ENCODE measurements at regions not wholly inside any gene's neighbourhood (a gene's known extent, or its start where the extent isn't known, plus 50 kb on each side); places are given as distances from the start of the nearest gene placed in this dataset.

DNA sequence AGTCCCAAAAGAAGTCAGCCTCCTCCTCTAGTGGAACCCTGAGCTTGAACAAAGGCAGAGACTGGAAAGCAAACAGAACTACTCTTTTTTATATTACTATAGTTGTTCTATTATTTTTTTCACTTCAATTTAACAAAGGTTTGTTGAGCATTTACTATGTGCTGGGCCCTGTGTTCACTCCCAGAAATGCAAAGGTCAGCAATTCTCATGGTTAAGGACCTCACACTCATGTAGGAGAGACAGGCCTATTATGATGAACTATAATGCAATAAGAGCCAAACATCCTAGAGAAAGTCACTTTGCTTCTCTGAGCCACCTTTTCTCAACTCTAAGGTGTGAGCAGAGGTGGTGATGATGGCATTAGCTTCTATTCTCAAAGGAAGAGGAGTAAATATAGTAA is 82.1 kb upstream of the ARHGEF3 start:
- Mint-ChIP-seq H3K27ac (peak overlapping the region; percentile 14 to 77), H3K9me3 (no peaks in the 10 kb centered on the region), H3K27me3 (no peaks in the 10 kb centered on the region), H3K36me3 (no peaks in the 10 kb centered on the region), H3K4me3 (no peak overlapping the region), H3K4me1 (ENCODE audit: low read depth in 2 of 2) (peaks cover 41 to 43% of the 10 kb centered on the region in 2 donors)
- DNase-seq (ENCODE audit: low spot score) (no peak), ATAC-seq (no peak)

DNA sequence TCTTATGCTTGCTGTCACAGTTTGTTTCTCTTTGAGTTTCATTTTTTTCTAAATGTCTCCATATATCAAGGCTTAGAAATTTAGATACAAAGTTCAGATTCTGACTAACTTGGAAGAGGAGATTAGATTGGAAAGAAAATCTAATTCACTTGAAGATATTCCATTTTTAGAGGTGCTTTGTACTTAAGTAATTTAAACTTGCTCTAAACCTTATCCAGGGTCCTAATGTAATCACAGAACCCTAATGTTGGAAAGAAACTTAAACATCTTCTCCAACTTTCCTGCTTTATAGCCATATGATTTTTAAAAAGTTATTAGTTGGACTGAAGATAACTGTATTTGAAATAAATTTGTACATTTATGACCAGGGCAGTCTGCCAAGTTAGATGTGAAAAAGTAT is 81.1 kb upstream of the ARHGEF3 start:
- no peak overlapping the region for H3K4me3 Mint-ChIP-seq
- no peak overlapping the region for H3K27ac Mint-ChIP-seq
- no peaks in the 10 kb centered on the region for H3K27me3 Mint-ChIP-seq
- no peak for DNase-seq (ENCODE audit: low spot score)
- H3K4me1 Mint-ChIP-seq (ENCODE audit: low read depth in 2 of 2): peaks cover 44 to 51% of the 10 kb centered on the region in 2 donors
- no peaks in the 10 kb centered on the region for H3K36me3 Mint-ChIP-seq
- ATAC-seq: no peak
- no peaks in the 10 kb centered on the region for H3K9me3 Mint-ChIP-seq

DNA sequence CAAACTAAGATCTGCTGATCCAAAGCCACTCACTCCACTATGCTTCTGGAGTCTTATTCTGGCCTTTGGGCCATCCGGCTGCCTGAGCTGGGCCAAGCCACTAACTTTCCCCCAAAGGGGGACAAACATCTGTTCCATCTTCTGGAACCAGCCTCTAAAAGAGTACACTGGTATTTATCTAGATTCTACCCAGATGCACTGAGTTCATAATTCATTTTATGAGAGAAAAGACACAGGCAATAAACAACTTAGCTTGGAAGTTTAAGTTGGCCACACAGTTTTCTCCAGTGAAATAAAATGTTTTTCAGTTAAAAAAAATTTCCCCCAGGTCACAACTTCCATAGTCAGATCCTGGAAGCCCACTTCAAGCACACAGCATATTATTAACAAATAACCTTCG is 80.1 kb upstream of the ARHGEF3 start:
- Mint-ChIP-seq H3K4me3 (no peak overlapping the region), H3K36me3 (no peaks in the 10 kb centered on the region), H3K4me1 (ENCODE audit: low read depth in 2 of 2) (peaks cover 34 to 42% of the 10 kb centered on the region in 2 donors), H3K9me3 (no peaks in the 10 kb centered on the region), H3K27ac (no peak overlapping the region), H3K27me3 (no peaks in the 10 kb centered on the region)
- no peak for DNase-seq (ENCODE audit: low spot score)
- no peak for ATAC-seq

DNA sequence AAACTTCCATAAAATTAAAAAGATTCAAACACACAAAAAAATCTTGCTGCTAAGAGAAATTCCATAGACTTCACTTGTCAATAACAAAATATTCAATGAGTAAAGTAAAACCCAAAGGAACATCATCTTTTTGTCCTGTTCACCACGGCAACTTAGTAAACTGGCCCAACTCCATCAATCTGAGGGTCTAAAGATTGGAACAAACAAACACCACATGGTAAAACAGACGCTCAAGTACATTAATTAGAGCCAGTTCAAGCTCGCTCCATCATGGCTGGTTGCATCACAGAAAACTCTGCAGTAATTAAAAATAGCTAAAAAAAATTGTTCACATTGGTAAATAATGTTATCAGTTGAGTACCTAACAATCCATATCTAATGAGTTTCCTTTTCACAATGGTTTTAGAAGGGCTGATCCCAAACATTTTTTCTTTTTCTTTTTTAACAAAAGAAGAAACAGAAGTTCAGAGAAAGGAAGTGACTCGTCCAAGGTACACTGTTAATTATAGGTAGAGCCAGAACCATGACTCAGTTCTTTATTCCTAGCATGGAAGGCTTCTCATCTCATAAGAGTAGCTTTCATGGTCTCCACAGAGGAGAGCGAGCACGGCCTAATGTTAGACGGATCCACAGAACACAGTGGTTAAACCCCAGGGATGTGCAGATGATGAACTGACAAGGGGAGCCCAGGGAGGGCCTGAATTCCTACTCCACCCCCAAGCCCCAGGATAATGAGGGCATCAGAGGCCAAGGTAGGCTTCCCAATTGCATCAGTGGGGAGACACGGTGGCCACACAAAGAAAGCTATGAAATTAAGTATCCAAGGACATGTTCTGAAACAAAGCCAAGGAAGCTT is 79.2 kb upstream of the ARHGEF3 start:
- H3K4me3 Mint-ChIP-seq: no peak overlapping the region
- H3K27me3 Mint-ChIP-seq: no peaks in the 10 kb centered on the region
- H3K4me1 Mint-ChIP-seq (ENCODE audit: low read depth in 2 of 2): peaks cover 27 to 34% of the 10 kb centered on the region in 2 donors
- no peak overlapping the region for H3K27ac Mint-ChIP-seq
- no peaks in the 10 kb centered on the region for H3K9me3 Mint-ChIP-seq
- DNase-seq (ENCODE audit: low spot score) (no peak), ATAC-seq (no peak)
- no peaks in the 10 kb centered on the region for H3K36me3 Mint-ChIP-seq

DNA sequence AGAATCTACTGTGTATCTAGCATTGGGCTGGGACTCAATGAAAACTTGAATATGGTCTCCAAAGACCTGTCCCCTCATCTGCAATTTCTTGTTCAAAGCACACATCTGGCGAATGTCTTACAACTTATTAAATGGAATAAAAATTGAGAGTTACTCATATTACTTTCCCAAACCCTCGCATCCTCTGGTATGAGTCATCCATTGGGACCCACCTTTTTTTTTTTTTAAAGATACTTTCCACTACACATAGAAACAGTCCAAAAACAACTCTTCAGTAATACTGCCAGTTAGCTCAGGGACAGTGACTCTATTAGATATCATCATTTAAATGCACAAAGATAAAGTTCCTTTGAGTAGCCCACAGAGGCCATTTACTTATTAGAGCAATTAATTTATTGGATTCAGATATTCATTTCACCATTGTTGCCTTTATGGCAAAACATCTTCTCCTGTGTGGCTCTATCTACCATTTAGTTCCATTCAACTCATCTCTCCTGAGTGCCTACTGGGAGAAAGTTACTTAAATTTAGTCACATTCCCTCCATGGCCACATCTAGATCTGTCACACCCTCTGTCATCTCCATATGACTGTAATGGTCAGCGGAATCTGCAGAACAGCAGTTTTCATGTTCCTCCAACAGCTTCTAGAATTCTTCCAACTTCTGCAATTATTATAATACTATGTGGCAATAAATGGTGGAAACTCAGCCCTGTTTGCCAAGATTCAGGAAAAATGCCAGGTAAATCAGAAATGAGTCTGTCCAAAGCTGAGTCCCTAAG is 77.9 kb upstream of the ARHGEF3 start:
- DNase-seq (ENCODE audit: low spot score) (no peak), ATAC-seq (no peak)
- H3K4me3 Mint-ChIP-seq: no peak overlapping the region
- peaks cover 20 to 33% of the 10 kb centered on the region in 2 donors for H3K4me1 Mint-ChIP-seq (ENCODE audit: low read depth in 2 of 2)
- H3K27ac Mint-ChIP-seq: peak overlapping the region in 1 of 2 donors; percentile 19
- H3K27me3 Mint-ChIP-seq: no peaks in the 10 kb centered on the region
- no peaks in the 10 kb centered on the region for H3K36me3 Mint-ChIP-seq
- H3K9me3 Mint-ChIP-seq: no peaks in the 10 kb centered on the region

DNA sequence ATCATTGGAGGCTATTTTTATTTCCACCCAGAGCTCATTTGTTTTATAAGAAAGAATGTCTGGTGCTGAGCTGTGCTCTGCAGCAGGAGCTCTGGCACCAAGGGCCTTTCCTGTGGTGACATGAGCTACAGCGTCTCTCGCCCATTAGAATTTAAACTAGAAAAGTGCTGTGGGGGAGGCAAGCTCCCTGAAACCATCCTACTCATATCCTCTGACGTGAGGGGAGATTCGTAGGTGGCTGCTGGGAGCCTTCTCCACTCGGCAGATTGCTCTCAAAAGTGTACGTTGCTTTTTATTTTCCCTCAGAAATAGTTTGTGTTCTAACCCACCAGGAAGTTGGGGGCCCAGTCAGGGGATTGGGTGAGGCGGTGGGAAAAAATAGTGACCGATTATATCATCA is 76.3 kb upstream of the ARHGEF3 start:
- no peaks in the 10 kb centered on the region for H3K27me3 Mint-ChIP-seq
- no peaks in the 10 kb centered on the region for H3K36me3 Mint-ChIP-seq
- H3K4me3 Mint-ChIP-seq: peak overlapping the region; percentile 55
- H3K27ac Mint-ChIP-seq: peak overlapping the region; percentile 52 to 77
- peaks cover 17 to 29% of the 10 kb centered on the region in 2 donors for H3K4me1 Mint-ChIP-seq (ENCODE audit: low read depth in 2 of 2)
- H3K9me3 Mint-ChIP-seq: no peaks in the 10 kb centered on the region
- DNase-seq (ENCODE audit: low spot score): no peak
- ATAC-seq: peak; percentile 65 to 83

DNA sequence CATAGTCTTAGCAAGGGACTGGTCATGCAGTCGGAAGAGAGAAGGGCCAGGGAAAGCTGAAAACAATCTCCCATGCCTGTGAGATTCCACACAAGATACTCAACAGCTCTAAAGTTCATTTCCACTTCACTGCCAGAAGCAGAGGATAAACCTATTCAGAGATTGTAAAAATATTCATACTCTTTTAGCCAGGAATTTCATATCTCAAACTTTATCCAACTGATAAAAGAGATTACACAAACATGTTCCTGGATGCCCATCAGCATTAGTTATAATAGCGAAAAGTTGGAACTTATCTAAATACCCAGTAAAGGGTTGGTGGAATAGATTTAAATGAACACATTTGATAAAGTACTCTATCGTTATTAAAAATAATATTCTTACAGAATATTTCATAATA is 75.2 kb upstream of the ARHGEF3 start:
- H3K9me3 Mint-ChIP-seq: no peaks in the 10 kb centered on the region
- ATAC-seq (no peak), DNase-seq (ENCODE audit: low spot score) (no peak)
- H3K4me3 Mint-ChIP-seq: no peak overlapping the region
- H3K27me3 Mint-ChIP-seq: no peaks in the 10 kb centered on the region
- no peaks in the 10 kb centered on the region for H3K36me3 Mint-ChIP-seq
- H3K27ac Mint-ChIP-seq: no peak overlapping the region
- H3K4me1 Mint-ChIP-seq (ENCODE audit: low read depth in 2 of 2): peaks cover 17 to 29% of the 10 kb centered on the region in 2 donors

DNA sequence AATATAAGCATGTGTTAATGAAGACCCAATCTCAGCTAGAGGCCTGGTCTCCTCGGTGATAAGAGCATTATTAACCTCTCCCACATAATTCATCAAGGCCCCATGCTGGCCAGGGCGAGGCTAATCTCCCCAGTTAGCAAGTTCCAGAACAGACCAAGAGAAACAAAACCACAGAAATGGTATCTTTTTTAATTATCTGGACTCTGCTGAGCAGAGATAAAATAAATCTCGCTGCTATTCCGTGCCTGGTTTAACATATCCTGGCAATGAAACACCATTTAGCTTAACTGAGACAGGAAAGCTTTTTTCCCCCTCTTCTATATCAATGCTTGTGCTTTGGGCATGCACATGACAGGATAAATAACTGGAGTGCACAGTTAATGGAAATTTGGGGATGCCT is 72.5 kb upstream of the ARHGEF3 start:
- H3K4me1 Mint-ChIP-seq (ENCODE audit: low read depth in 2 of 2): peaks cover 18 to 31% of the 10 kb centered on the region in 2 donors
- ATAC-seq (no peak), DNase-seq (ENCODE audit: low spot score) (no peak)
- no peaks in the 10 kb centered on the region for H3K36me3 Mint-ChIP-seq
- no peaks in the 10 kb centered on the region for H3K27me3 Mint-ChIP-seq
- H3K27ac Mint-ChIP-seq: no peak overlapping the region
- no peaks in the 10 kb centered on the region for H3K9me3 Mint-ChIP-seq
- no peak overlapping the region for H3K4me3 Mint-ChIP-seq

DNA sequence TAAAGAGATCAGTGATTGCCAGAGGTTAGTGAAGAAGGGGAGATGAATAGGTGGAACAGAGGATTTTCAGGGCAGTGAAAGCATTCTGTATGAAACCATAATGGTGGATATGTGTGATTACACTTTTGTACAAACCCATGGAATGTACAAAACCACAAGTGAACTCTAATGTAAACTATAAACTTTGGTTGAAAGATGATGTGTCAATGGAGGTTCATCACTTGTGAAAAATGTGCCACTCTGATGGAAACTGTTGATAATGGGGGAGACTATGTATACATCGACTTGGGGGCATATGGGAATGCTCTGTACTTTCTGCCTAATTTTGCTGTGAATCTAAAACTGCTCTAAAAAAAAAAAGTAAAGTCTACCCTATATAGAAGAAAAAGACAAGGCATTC is 68.7 kb upstream of the ARHGEF3 start:
- ATAC-seq: no peak

DNA sequence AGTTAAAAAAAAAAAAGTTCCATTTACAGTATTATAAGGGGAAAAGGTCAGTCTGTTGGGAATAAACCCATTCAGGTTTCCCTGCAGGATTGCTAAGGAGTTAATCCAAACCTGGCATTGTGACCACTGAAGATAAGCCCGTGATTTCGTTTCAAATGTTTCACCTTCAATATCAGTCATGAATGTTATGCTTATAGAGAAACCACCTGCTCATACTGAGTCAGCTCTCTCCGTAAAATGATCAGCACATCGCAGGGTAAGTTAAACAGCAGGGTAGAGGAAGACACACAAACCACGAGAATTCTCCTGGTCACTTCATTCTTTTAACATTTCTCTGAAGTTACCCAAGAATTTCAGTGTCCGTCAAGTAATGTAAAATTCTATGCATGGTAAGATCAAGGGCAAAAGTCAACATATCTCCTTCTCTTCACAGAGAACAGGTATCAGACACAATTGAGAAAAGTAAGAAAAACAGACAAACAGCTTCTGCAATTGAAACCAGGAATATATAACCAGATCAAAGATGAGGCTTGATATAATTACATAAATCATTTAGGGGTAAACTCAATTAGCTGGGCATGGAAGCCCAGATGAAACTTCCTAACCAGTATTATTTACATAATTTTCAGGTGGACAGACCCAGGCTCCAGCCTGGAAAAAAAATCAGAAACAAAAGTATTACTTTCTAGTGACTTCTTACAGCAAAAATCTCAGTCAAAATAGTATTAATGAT is 67.6 kb upstream of the ARHGEF3 start:
- Mint-ChIP-seq H3K27ac (peak overlapping the region in 1 of 2 donors; percentile 2), H3K4me3 (peak overlapping the region; percentile 52), H3K4me1 (ENCODE audit: low read depth in 2 of 2) (peaks cover 13 to 23% of the 10 kb centered on the region in 2 donors), H3K9me3 (no peaks in the 10 kb centered on the region), H3K36me3 (no peaks in the 10 kb centered on the region), H3K27me3 (no peaks in the 10 kb centered on the region)
- DNase-seq (ENCODE audit: low spot score) (no peak), ATAC-seq (peak in 1 of 2 donors; percentile 66)

More for the DNA sequence above, 68.7 kb upstream of the ARHGEF3 start:
- no peak for DNase-seq (ENCODE audit: low spot score)
- Mint-ChIP-seq H3K9me3 (no peaks in the 10 kb centered on the region), H3K27ac (no peak overlapping the region), H3K27me3 (no peaks in the 10 kb centered on the region), H3K36me3 (no peaks in the 10 kb centered on the region), H3K4me3 (no peak overlapping the region), H3K4me1 (ENCODE audit: low read depth in 2 of 2) (peaks cover 11 to 17% of the 10 kb centered on the region in 2 donors)

DNA sequence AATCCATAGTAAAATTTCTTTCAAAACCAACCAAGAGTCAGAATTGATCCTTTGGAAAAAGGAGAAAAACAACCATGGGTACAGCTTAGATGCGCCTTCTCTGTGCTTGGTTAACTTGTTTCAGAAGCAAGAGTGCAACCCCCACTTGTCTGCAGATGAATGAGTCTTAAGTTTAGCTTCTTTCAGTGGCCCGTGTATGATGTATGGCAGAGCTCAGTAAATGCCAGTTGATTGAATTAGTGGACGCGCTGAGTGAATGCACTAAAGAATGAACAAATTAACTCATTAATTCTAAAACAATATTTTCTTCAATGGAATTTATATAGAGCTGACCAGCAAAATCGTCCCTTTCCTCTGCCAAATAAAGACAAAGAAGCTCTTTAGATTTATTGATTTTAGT is 67.0 kb upstream of the ARHGEF3 start:
- ATAC-seq: no peak

DNA sequence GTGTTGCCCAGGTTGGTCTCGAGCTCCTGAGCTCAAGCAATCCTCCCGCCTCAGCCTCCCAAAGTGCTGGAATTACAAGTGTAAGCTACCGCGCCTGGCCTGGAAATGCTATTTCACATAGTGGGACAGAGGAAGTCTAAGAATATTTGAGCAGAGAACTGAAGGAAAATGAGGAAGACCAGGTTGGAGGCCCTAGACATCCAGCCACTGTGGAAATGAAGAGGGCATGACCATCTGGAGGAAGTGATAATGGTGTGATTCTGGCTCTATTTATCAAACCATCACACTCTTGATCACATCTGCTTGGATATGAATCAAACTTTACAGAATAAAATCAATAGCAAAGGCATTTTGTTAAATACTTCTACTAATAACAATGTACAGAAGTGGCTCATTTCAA is 65.9 kb upstream of the ARHGEF3 start:
- H3K4me3 Mint-ChIP-seq: no peak overlapping the region
- ATAC-seq (no peak), DNase-seq (ENCODE audit: low spot score) (no peak)
- peaks cover 22 to 33% of the 10 kb centered on the region in 2 donors for H3K4me1 Mint-ChIP-seq (ENCODE audit: low read depth in 2 of 2)
- H3K27ac Mint-ChIP-seq: no peak overlapping the region
- H3K27me3 Mint-ChIP-seq: no peaks in the 10 kb centered on the region
- no peaks in the 10 kb centered on the region for H3K36me3 Mint-ChIP-seq
- H3K9me3 Mint-ChIP-seq: no peaks in the 10 kb centered on the region

More for the DNA sequence above, 67.0 kb upstream of the ARHGEF3 start:
- H3K27ac Mint-ChIP-seq: no peak overlapping the region
- no peak for DNase-seq (ENCODE audit: low spot score)
- H3K9me3 Mint-ChIP-seq: no peaks in the 10 kb centered on the region
- no peaks in the 10 kb centered on the region for H3K27me3 Mint-ChIP-seq
- H3K36me3 Mint-ChIP-seq: no peaks in the 10 kb centered on the region
- H3K4me1 Mint-ChIP-seq (ENCODE audit: low read depth in 2 of 2): peaks cover 19 to 29% of the 10 kb centered on the region in 2 donors
- no peak overlapping the region for H3K4me3 Mint-ChIP-seq

DNA sequence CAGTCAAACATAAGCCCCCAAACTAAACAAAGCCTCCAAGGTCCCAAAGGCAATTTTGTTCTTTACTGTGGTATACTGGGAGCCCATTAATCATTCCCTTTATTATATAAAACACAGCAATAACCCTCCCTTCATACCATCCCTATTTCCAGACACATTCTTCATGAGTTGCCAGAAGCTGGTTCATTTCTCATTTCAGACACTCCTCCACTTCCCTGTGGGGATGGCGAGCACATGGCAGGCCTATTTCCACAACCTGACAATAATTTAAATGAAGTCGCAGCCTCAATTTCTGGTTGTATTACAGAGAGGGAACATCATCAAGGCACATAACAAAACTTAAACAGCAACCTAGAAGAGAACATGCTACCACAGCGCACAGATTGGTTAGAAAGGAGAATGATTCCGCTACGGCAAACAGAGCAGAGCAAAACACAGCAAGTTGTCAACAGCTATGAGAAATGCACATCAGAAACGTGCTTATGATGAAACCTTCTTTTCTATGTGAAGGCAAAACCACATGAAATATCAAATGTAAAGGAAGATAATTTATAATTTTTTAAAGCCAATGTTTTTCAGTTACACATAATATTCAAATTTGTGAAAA is 63.3 kb upstream of the ARHGEF3 start:
- no peak for ATAC-seq
- Mint-ChIP-seq H3K9me3 (no peaks in the 10 kb centered on the region), H3K36me3 (no peaks in the 10 kb centered on the region), H3K4me3 (no peak overlapping the region), H3K27ac (no peak overlapping the region), H3K27me3 (no peaks in the 10 kb centered on the region), H3K4me1 (ENCODE audit: low read depth in 2 of 2) (peaks cover 32 to 49% of the 10 kb centered on the region in 2 donors)
- no peak for DNase-seq (ENCODE audit: low spot score)

Measured in natural killer cell treated with Interleukin-12 subunit alpha and Interleukin-12 subunit beta and Interleukin-15 and Interleukin-18, amount 100 ng/mL, for 72 hours (primary cell).